Mesodermal cell (in vitro differentiated cells): ENCODE measurements at regions not wholly inside any gene's neighbourhood (a gene's known extent, or its start where the extent isn't known, plus 50 kb on each side); places are given as distances from the start of the nearest gene placed in this dataset.
"Not testable (repeated sequence)": the region's sequence is repeated elsewhere in the genome, so short reads cannot be mapped to it uniquely, and the experiment has no call there.

ENCODE experiments used
- H3K27ac ChIP-seq: 2 replicates; pipeline ENCODE4 v1.7.0; 2013; ENCODE audit warnings: mild to moderate bottlenecking, low read depth, low read length, moderate library complexity; ENCODE audit not compliant: severe bottlenecking
- H3K36me3 ChIP-seq: 2 replicates; pipeline ENCODE4 v1.7.1; 2013; ENCODE audit warnings: mild to moderate bottlenecking, low read length, moderate library complexity; ENCODE audit not compliant: control insufficient read depth, insufficient read depth
- H3K4me1 ChIP-seq: one replicate; pipeline ENCODE4 v1.7.1; 2013; ENCODE audit warnings: mild to moderate bottlenecking, low read length; ENCODE audit not compliant: insufficient read depth, control insufficient read depth, poor library complexity, severe bottlenecking
- H3K4me3 ChIP-seq: 2 replicates; pipeline ENCODE4 v1.7.0; 2013; ENCODE audit warnings: low read length, control low read depth, mild to moderate bottlenecking; ENCODE audit not compliant: insufficient read depth, poor library complexity, severe bottlenecking; ENCODE audit errors: extremely low read depth
- H3K9me3 ChIP-seq: 2 replicates; pipeline ENCODE4 v1.7.1; 2013; ENCODE audit warnings: mild to moderate bottlenecking, low read length, moderate library complexity; ENCODE audit not compliant: control insufficient read depth
- WGBS, 2 experiments: methylation state at CpG; one replicate each; pipeline ENCODE4 v1.1.5; 2013; ENCODE audit warnings: missing lambda C conversion rate in 2 of 2; ENCODE audit not compliant: insufficient coverage in 2 of 2; 5-methylcytosine and 5-hydroxymethylcytosine counted together

DNA sequence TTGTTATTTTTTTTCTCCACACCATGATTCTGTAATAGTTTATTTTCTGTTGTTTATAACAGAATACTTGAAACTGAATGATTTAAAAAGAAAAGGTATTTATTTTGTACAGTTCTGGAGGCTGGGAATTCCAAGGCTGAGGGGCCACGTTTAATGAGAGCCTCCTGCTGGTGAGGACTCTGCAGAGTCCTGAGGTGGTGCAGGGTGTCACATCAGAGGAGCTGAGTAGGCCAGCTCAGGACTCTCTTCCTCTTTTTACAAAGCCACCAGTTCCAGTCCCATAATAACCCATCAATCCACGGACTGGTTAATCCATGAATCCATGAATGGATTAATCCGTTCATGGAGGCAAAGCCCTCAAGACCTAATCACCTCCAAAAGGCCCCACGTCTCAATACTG, 71.6 kb downstream of the TFAP2A start:
- 47 to 78% methylated on average over 2 to 4 of the region's 4 CpGs for WGBS, 2 experiments
- H3K27ac ChIP-seq = no peak overlapping the region
- H3K36me3 ChIP-seq = no peaks in the 10 kb centered on the region
- H3K9me3 ChIP-seq = no peaks in the 10 kb centered on the region
- H3K4me1 ChIP-seq = no peaks in the 10 kb centered on the region
- no peak overlapping the region for H3K4me3 ChIP-seq

DNA sequence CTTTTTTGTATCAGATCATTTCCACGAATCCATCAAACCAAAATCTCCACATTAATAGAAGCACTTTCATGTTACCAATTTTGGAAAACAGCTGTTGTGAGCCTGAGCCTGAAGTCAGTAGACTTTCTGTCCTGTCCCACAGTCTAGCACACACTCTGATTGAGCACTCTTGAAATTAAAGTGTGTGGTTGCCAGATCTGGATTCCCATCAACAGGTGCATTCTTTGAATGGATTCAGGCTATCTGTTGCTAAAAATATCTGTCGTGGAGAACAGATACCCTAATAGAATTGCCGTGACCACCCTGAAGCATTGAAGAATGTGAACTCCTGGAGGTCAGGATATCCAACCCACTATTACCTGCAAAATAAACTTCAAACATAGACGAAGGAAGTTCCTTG, 73.3 kb downstream of the TFAP2A start:
- no peaks in the 10 kb centered on the region for H3K4me1 ChIP-seq
- no peaks in the 10 kb centered on the region for H3K36me3 ChIP-seq
- WGBS, 2 experiments = 81 to 89% methylated on average over 2 to 3 of the region's 4 CpGs
- H3K27ac ChIP-seq = no peak overlapping the region
- H3K9me3 ChIP-seq = no peaks in the 10 kb centered on the region
- no peak overlapping the region for H3K4me3 ChIP-seq

DNA sequence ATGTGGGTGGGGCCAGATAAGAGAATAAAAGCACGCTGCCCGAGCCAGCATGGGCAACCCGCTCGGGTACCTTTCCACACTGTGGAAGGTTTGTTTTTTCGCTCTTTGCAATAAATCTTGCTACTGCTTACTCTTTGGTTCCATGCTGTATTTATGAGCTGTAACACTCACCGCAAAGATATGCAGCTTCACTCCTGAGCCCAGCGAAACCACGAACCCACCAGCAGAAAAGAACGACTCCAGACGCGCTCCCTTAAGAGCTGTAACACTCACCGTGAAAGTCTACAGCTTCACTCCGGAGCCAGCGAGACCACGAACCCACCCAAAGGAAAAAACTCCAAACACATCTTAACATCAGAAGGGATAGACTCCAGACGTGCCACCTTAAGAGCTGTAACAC, 76.7 kb downstream of the TFAP2A start:
- H3K4me1 ChIP-seq = no peaks in the 10 kb centered on the region
- 87 to 92% methylated on average over 4 to 12 of the region's 16 CpGs for WGBS, 2 experiments
- no peaks in the 10 kb centered on the region for H3K36me3 ChIP-seq
- H3K9me3 ChIP-seq = no peaks in the 10 kb centered on the region
- no peak overlapping the region for H3K4me3 ChIP-seq
- H3K27ac ChIP-seq = no peak overlapping the region

DNA sequence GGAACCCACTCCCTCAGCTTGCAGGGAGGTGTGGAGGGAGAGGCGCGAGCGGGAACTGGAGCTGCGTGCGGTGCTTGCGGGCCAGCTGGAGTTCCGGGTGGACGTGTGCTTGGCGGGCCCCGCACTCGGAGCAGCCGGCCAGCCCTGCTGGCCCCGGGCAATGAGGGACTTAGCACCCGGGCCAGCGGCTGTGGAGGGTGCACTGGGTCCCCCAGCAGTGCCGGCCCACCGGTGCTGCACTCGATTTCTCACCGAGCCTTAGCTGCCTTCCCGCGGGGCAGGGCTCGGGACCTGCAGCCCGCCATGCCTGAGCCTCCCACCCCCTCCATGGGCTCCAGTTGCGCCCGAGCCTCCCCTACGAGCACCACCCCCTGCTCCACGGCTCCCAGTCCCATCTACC, 77.5 kb downstream of the TFAP2A start:
- not testable (repeated sequence) for H3K4me1 ChIP-seq, H3K27ac ChIP-seq, H3K4me3 ChIP-seq, H3K9me3 ChIP-seq, H3K36me3 ChIP-seq
- WGBS, 2 experiments = 93 to 98% methylated on average over 7 to 19 of the region's 27 CpGs

DNA sequence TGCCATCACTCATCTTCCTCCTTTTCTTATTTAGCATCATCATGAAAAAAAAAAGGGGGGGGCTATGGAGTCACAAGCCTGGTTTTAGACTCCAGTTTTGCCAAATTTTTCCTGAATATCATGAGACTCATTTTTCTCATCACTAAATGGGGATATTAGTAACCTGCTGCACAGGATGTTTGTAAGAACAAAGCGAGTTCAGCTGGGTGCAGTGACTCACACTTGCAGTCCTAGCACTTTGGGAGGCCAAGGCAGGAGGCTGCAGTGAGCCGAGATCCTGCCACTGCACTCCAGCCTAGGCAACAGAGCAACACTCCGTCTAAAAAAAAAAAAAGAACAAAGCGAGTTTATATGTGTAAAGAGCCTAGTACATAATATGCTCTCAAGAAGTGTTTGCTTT, 82.8 kb downstream of the TFAP2A start:
- Histone ChIP-seq H3K36me3 (no peaks in the 10 kb centered on the region), H3K4me3 (no peak overlapping the region), H3K27ac (no peak overlapping the region), H3K9me3 (no peaks in the 10 kb centered on the region), H3K4me1 (no peaks in the 10 kb centered on the region)
- 94 to 100% methylated on average over 1 to 2 of the region's 4 CpGs for WGBS, 2 experiments

DNA sequence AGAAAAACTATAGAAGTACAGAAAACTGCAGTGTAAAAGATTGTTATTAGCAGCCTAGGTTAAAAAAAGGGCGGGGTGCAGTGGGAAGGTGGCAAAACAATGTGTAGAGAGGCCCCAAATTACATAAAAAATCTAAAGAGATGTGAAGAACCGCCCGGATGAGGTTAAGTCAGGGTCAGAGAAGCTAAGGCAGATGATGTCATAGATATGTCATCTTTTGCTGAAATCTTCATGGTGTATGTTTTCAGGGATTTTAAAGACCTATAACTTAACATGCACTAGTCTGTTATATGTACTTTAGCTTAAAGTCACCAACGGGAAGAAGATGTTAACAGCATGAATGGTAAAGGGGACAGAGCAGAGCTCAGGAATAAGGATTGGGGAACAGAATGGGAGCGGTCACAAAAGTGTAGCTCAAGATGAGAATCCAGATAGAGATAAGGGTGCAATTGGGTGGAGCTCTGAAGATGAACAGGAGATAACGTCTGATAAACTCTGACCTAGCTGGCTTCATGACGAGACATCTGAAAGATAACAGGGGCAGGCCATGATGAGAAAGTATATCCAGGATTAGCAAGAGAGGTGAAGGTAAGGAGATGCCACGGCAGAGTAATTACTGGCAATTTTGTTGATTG, 83.4 kb downstream of the TFAP2A start:
- Histone ChIP-seq H3K9me3 (no peaks in the 10 kb centered on the region), H3K4me1 (no peaks in the 10 kb centered on the region), H3K36me3 (no peaks in the 10 kb centered on the region), H3K27ac (no peak overlapping the region), H3K4me3 (no peak overlapping the region)
- WGBS, 2 experiments = 77 to 80% methylated on average over 7 to 8 of the region's 8 CpGs

DNA sequence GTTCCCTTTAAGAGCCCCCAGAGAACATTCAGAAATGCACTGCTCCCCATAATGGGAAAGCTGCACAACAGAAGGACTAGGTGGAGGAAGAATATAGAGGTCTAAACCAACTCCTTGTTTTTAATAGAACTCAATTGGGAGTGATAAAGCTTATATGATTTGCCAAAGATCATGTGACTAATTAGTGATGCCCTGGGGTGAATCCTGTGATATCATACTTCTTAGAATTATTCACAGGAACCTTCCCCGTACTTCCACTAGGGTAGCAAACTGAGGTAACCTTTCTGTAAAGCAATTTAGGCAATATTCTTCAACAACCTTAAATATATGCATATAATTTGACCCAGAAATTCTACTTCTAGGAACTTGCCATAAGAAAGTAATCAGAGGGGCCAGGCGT, 84.4 kb downstream of the TFAP2A start:
- Histone ChIP-seq H3K27ac (no peak overlapping the region), H3K36me3 (no peaks in the 10 kb centered on the region)
- WGBS, 2 experiments = 95 to 100% methylated on average over 1 to 2 of the region's 2 CpGs

DNA sequence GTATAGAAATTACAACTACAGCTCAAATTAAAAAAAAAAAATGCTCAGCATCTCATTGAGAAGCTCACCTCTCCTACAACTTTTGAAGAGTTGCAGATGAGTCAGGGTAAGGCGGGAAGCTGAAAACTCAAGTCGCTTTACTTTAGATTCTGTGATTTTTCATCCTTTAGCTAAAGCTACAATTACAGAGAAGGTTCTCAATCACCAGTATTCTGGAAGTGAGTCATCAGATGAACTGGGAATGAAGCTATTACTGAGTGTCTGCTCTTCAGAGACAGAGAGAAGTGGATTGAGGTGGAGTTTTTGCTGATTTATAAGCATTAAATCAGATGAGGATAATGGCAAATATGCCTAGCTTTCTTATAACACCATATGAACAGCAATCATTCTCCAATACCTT, 91.9 kb downstream of the TFAP2A start:
- WGBS, 2 experiments = 100% methylated on average over 1 of the region's 2 CpGs; no CpG with 5 or more reads in 1 of the 2 experiments
- Histone ChIP-seq H3K27ac (no peak overlapping the region), H3K4me1 (peaks cover 9% of the 10 kb centered on the region), H3K9me3 (no peaks in the 10 kb centered on the region), H3K36me3 (no peaks in the 10 kb centered on the region), H3K4me3 (no peak overlapping the region)

More for the DNA sequence above, 84.4 kb downstream of the TFAP2A start:
- Histone ChIP-seq H3K4me3 (no peak overlapping the region), H3K9me3 (no peaks in the 10 kb centered on the region), H3K4me1 (no peaks in the 10 kb centered on the region)

DNA sequence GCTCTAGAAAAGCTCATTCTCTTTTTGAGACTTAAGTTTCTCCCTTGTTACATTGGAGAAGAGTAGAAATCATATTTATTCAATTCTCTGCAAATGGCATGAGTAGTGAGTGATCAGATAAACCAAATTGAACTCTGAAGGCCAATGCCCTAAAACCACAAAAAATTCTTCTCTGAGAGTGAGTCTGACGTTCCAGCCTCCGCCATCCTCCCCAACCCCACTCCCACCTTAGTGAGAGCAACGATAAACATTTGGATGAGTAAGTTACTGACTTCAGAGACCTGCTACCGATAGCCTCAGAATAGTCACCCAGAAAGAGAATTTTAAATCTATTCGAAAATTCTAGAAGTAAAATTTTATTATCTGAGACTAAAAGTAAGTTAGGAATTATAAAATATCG, 94.6 kb downstream of the TFAP2A start:
- Histone ChIP-seq H3K4me1 (peaks cover 12% of the 10 kb centered on the region), H3K4me3 (no peak overlapping the region), H3K9me3 (no peaks in the 10 kb centered on the region), H3K36me3 (no peaks in the 10 kb centered on the region), H3K27ac (no peak overlapping the region)
- 100% methylated on average over 3 of the region's 6 CpGs; no CpG with 5 or more reads in 1 of the 2 experiments for WGBS, 2 experiments

DNA sequence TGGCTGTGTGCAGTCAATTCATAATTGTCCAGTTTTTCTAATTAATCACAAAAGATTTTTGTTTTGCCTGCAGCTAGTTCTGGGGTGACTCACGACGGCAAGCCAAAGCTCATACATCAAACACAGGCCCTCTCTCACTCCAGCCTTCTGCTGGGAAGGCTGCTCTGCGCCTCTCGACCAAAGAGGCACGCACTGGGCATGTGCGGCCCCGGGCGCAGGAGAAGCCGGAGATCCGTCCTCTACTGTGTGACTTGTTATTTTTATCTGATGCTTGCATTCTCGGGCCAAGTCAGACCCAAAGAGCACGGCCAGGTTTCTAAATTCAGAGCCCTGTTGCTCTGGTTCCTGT, 98.5 kb downstream of the TFAP2A start:
- 74 to 83% methylated on average over 10 to 12 of the region's 12 CpGs for WGBS, 2 experiments
- peak overlapping the region; percentile 32 for H3K27ac ChIP-seq
- no peaks in the 10 kb centered on the region for H3K36me3 ChIP-seq
- H3K4me1 ChIP-seq = peaks cover 3% of the 10 kb centered on the region
- no peaks in the 10 kb centered on the region for H3K9me3 ChIP-seq
- H3K4me3 ChIP-seq = no peak overlapping the region

DNA sequence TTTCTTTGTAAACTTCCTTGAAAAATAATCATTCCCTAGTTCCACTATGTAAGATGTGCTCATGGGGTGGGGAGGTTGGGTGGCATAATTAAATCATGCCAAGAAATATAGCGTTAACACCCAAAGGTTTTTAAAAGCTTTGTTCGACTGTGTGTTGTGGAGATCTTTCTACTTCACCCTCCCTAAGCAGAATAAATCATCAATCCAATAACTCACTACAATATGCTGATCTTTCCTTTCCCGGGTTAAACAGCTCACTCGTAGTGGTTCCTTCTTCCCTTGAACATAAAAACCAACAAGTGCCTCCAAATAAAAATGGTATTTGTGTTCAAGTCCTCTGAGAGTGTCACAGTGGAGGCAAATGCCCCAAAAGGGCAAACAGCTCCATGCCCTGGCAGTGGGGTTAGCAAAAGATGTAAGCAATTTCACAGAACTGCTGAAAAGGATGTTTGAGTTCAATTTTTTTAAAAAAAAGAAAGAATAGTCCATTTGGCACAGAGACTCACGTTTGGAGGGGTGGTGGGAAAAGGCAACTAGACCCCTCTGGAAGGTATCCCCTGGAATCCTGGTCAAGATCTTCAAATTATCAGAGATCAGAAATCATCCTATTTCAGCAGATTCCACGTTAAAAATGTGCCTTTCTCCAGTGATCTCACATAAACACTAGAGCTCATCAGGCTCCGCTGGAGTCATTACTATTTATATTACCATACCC, 99.1 kb downstream of the TFAP2A start:
- Histone ChIP-seq H3K4me1 (peaks cover 3% of the 10 kb centered on the region), H3K4me3 (no peak overlapping the region), H3K36me3 (no peaks in the 10 kb centered on the region), H3K27ac (peak overlapping the region; percentile 56), H3K9me3 (no peaks in the 10 kb centered on the region)
- 77 to 82% methylated on average over 3 of the region's 7 CpGs for WGBS, 2 experiments
